HT-29 (cell line): ENCODE measurements at regions not wholly inside any gene's neighbourhood (a gene's known extent, or its start where the extent isn't known, plus 50 kb on each side); places are given as distances from the start of the nearest gene placed in this dataset.
"Not testable (repeated sequence)": the region's sequence is repeated elsewhere in the genome, so short reads cannot be mapped to it uniquely, and the experiment has no call there.

Experiments used
- DNase-seq: peaks from one replicate; pipeline ENCODE4 v3.0.0-alpha.2; 2015; ENCODE audit warnings: low spot score

- no peak for DNase-seq
Measured at GRCh38 chr3:106962993-106963392, 414.2 kb upstream of the CCDC54 start.

GRCh38 chr3:106963442-106963841 is 413.8 kb upstream of the CCDC54 start:
- DNase-seq: no peak

DNA sequence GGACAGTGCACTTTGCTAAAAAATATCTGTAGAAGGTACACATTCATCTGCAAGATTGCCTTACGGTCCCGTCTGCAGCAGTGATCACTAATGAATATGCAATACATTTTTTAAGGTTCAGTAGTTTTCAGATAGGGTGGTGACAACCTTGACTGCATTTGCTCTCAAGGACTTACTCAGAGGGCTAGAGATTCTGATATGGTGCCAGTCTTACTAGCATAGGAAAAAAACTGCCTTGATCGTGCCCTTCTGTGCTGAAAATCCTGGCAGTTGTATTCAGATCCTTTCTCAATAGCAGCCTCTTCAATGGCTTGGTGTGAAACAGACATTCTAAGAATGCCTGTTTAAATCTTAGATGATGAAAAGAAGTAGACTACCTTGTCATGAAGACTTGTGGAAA is 411.9 kb upstream of the CCDC54 start:
- no peak for DNase-seq

DNA sequence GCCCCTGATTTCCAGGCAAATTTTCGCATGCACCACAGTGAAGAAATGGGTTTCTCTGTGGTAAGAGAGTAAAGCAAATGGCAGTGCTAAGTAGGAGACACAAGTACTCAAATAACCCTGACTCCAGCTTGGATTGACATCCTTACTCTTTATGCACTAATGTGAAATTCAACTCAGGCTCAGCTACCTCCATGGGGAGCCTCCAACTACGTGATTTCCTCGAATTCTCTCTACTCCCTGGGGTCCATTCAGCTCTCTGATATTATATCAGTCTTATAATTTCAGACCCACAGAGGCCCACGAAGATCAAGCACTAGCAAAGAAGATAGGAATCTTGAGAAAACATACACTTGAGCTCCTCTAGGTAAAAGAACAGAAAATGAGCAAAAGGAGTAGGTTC is 407.6 kb upstream of the CCDC54 start:
- DNase-seq: no peak

- DNase-seq: no peak
Measured at GRCh38 chr3:106981392-106981791, 395.8 kb upstream of the CCDC54 start.

DNA sequence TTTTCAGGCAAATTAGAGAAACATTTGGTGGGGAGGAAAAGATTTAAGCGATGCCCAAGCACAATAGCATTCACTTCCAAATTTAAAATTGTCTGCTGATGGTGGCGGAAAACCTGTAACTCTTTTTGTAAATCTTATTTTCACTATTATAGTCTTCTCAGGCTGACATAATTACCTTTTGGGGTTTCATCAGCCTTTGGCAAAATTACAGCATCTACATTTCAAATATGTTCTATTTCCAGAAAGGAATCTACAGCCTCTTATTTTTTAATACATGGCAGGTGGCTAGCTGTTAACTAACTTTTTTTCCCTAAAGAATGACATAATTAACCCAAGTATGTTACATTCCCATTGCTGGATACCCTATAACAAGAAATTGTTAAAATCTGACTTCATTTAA is 391.5 kb upstream of the CCDC54 start:
- DNase-seq: no peak

DNA sequence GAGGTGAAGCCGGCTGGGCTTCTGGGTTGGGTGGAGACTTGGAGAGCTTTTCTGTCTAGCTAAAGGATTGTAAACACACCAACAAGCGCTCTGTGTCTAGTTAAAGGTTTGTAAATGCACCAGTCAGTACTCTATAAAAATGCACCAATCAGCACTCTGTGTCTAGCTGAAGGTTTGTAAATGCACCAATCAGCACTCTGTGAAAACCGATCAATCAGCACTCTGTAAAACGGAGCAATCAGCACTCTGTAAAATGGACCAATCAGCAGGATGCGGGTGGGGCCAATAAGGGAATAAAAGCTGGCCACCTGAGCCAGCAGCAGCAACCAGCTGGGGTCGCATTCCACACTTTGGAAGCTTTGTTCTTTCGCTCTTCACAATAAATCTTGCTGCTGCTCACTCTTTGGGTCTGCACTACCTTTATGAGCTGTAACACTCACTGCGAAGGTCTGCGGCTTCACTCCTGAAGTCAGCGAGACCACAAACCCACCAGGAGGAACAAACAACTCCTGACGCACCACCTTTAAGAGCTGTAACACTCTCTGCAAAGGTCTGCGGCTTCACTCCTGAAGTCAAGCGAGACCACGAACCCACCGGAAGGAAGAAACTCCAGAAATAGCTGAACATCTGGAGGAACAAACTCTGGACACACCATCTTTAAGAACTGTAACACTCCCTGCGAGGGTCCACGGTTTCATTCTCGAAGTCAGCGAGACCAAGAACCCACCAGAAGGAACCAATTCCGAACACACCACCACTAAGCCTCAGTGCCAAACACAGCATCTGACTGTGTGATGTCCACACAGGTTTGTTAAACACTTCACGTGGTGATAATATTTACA is 378.2 kb upstream of the CCDC54 start:
- not testable (repeated sequence) for DNase-seq

DNA sequence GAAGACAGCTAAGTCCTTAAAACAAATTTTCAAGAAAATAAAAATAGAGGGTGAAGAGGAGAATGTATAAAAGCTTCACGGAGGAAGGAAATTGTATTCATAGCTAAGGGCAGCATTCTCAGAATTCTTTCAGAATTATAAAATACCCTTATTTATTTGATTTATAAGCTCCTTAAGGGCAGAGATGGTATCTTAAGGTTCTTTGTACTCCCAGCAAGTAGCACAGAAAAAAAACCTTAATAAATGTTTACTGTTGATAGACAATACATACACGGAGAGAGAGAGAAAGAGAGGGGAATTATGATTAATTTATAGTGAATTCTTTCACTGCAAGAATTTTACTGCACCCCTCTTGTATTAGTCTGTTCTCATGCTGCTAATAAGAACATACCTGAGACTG is 375.6 kb upstream of the CCDC54 start:
- no peak for DNase-seq

DNA sequence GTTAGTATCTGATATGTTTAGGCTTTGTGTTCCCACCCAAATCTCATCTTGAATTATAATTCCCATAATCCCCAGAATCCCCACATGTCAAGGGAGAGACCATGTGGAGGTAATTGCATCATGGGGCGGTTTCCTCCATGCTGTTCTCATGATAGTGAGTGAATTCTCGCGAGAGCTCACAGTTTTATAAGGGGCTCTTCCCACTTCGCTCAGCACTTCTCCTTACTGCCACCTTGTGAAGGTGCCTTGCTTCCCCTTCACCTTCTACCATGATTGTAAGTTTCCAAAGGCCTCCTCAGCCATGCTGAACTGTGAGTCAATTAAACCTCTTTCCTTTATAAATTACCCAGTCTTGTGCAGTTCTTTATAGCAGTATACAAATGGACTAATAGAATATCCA is 371.9 kb upstream of the CCDC54 start:
- not testable (repeated sequence) for DNase-seq

DNA sequence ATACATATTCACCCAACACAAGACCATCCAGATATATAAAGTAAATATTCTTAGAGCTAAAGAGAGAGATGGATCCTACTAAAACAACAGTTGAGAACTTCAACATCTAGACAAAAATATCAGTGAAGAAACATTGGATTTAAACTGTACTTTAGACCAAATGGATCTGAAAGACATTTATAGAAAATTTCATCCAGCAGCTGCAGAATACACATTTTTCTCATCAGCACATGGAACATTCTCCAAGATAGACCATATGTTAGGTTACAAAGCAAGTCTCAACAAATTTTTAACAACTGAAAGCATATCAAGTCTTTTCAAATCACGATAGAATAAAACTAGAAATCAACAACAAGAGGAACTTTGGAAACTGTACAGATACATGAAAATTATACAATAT is 369.0 kb upstream of the CCDC54 start:
- DNase-seq: no peak

GRCh38 chr3:107013641-107014040 is 363.6 kb upstream of the CCDC54 start:
- DNase-seq: no peak

DNA sequence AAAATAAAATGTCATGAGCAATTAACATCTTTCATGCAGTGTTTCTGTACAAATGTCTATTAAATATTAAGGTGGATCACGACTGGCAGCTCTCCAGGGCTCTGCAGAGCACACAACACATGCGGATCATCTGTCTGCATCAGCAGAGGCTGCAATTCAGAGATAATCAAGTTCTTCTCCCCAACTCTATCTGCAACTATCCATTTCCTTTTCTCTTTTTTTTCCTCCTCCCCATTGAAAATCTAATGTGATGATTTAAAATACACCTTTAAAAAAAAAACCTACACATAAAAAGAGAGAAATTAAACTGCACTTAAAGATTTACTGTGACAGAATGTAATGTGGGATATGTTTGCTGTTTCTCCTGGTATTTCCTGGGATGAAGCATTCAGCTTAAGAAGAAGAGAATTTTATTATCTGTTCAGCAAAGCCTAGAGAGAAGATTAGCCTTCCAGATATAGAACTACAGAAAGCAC is 352.6 kb upstream of the CCDC54 start:
- DNase-seq: no peak

- no peak for DNase-seq
Measured at GRCh38 chr3:107025961-107026360, 351.3 kb upstream of the CCDC54 start.

DNA sequence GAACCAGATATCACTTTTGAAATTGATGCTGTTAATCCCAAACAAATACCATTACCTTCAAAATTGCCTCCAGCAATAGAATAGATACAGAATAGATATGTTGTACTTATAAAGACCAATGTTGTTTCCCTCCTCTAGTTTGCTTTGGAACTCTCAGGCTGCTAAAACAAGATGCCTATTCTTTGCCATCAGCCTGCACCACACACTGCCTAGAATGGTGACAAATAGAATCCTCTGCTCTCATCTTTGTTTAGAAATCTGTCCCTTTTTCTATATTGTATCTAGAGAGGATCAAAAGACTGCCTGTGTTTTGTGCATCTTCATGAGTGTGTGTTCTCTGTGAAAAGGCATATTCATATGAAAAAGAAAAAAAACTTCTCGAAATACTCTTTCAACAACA is 349.2 kb upstream of the CCDC54 start:
- DNase-seq: no peak

DNA sequence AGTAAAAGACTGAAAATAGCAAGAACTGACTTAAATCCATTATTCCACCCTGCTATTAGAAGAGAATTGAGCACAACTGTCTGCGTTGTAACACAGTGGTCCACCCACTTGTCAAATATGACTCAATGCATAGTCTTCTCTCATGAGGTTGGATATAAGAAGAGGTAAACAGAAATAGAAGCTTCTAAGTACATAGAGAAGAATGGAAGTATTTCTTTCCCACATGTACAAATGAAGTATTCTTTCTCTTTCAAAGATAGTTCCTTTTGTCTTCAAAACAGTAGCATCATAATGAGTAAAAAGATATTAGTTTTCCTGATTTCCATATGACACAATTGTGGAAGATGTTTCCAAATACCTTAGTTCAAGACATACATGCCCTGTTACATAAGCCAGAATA is 348.6 kb upstream of the CCDC54 start:
- no peak for DNase-seq

DNA sequence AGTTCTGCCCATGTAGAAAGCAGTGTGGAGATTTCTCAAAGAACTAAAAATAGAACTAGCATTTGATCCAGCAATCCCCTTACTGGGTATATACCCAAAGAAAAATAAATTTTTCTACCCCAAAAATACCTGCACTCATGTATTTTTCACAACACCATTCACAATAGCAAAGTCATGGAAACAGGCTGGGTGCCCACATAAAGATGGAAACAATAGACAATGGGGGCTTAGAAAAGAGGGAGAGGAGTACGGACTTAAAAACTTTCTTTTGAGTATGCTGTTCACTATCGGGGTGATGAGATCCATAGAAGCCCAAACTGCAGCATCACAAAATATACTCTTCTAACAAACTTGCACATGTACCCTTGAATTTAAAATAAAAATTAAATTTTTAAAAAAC is 345.1 kb upstream of the CCDC54 start:
- no peak for DNase-seq

- DNase-seq: no peak
Measured at GRCh38 chr3:107034142-107034541, 343.1 kb upstream of the CCDC54 start.

DNA sequence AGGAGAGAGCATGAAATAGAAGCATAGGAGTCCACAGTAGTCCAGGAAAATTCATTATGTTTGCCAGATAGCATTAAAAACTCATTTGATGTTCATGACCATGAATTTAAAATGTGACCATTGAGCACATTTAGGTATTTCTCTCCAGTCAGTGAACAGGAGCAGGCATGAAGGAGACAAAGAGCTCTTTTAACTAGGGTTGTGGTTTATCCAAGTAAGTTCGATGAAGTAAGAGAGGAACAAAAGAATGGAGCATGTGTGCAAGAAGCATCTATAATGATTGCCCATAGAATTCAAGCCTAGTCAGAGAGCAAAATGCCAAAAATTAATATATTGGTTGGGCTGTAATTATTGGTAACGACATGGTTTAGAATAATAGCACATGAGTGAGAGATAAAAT is 342.1 kb upstream of the CCDC54 start:
- no peak for DNase-seq

DNA sequence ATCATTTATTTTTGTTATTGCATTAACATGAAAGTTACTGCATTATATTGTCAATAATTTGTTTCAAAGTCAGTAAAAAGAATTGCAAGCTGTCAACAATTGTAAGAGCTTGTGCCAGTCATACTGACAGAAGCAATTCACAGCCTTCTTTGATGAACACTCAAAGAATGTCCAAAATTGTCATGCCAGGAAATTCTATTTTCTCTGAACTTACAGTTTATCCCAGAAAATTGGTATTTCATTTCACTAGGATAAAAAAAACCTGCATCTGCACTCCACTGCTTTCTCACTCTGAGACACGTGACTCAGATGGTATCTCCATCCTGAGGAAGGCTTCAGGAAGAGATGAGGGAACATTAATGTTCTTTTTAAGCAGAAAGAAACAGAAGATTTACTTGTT is 332.6 kb upstream of the CCDC54 start:
- no peak for DNase-seq

DNA sequence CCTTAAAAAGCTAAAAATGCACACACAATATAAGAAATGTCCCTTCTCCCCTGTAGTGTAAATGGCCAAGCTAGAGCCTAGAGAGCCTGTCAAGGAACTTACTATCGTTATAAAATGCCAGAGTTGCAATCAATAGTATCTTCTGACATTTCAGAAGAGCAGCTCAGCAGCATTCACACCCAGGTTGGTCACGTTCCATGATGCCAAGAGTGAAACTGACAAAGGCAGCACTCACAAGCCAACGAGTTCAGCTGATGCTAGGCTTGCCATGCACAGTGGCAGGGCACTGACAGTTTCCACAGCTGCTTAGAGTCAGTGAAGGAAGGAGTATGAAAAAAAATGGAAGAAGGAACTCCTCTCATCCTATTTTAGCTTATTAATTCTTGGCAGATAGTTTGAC is 331.4 kb upstream of the CCDC54 start:
- DNase-seq: no peak

DNA sequence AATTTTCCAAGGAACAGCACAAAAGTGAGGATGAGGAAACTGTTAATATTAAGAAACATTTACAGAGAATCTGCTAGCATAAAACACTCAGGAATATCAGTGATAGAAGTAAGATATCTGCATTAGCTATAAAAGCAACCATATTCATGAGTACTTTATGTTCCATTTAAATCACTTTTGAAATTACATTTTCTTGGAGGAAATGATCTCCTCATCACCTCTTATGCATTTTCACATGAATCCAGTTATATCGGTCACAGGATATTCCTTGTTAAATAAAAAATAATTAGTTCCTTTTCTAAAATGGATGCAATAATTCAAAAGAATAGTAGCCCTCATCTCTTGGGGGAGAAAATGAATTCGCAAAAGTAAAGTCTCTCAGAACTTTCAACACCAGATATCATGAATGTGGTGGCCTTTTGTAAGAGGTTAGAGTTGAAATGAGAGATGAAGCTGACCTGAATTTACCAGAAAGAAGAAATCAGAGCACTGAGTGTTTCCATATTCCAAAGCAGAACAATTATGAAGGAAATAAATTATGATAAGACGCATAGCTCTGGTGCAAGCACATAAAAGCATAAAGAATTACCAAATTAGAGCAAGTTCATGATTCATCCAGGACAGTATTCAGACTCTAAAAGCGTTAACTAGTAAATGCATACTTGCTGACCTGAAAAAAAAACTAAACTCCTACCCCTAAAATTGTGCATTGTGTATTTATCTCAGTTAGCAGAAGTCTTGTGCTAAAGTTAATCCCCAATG is 321.9 kb upstream of the CCDC54 start:
- DNase-seq: no peak

DNA sequence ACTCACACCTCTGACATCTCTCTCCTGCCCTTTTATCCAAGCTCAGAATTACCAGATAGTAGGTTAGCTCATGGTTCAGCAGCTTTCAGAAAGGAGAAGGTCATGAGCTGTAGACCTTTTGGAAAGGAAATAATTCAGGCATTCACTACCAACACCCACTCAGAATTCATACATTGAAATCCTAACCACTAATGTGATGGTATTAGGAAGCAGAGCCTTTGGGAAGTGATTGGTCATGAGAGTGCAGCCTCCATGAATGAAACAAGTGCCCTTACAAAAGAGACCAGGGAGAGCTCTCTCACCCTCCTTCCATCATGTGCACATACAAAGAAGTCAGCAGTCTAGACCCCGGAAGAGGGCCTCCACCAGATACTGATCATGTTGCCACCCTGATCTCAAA is 315.8 kb upstream of the CCDC54 start:
- DNase-seq: no peak

DNA sequence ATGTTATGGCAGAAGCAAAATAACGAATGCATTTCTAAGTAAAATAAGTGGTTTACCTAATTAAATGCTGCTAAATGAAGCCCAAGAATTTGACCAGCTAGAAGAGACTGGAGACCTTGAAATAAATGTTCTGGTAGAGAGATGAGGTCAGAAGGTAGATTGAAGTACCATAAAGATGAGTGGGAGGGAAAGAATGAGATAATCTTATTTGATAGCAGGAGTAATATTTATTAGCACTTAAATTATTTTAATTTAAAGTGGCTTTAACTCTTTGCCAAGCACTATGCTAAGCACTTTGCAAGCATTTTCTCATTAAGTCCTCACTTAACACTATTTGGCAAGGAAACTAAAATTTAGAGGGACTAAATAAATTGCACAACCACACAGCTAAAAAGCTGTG is 314.9 kb upstream of the CCDC54 start:
- DNase-seq: no peak
